Hepatocyte (in vitro differentiated cells): ENCODE measurements at regions not wholly inside any gene's neighbourhood (a gene's known extent, or its start where the extent isn't known, plus 50 kb on each side); places are given as distances from the start of the nearest gene placed in this dataset. TPM values are rescaled to one million over a fixed set of nuclear protein-coding genes. Genes with fewer than 3 reads are reported as not detected.

Experiments used
- DNase-seq: peaks from one replicate; pipeline ENCODE4 v3.0.0-alpha.2; 2016; ENCODE audit warnings: low spot score
- H2AFZ ChIP-seq: fragments of 200-600 bp; sonication (generic); 2 replicates; pipeline ENCODE4 v1.6.0; 2016; ENCODE audit warnings: antibody characterized with exemption, mild to moderate bottlenecking
- H3K27ac ChIP-seq: fragments of 200-600 bp; sonication (generic); 2 replicates; pipeline ENCODE4 v1.5.1; 2016; ENCODE audit warnings: mild to moderate bottlenecking
- H3K27me3 ChIP-seq: fragments of 200-600 bp; sonication (generic); 2 replicates; pipeline ENCODE4 v1.6.1; 2016
- H3K36me3 ChIP-seq: fragments of 200-600 bp; sonication (generic); replicated peaks from 2 replicates; pipeline ENCODE4 v1.5.1; 2016; ENCODE audit warnings: low read depth; ENCODE audit not compliant: insufficient read depth
- H3K4me1 ChIP-seq: fragments of 200-600 bp; sonication (generic); 2 replicates; pipeline ENCODE4 v1.5.1; 2016; ENCODE audit warnings: mild to moderate bottlenecking, moderate library complexity; ENCODE audit not compliant: insufficient read depth
- H3K4me2 ChIP-seq: fragments of 200-600 bp; sonication (generic); 2 replicates; pipeline ENCODE4 v1.6.0; 2016
- H3K4me3 ChIP-seq: fragments of 200-600 bp; sonication (generic); 2 replicates; pipeline ENCODE4 v1.5.1; 2016; ENCODE audit warnings: mild to moderate bottlenecking
- H3K79me2 ChIP-seq: fragments of 200-600 bp; sonication (generic); 2 replicates; pipeline ENCODE4 v1.6.0; 2017; ENCODE audit warnings: mild to moderate bottlenecking
- H3K9me2 ChIP-seq: fragments of 200-600 bp; sonication (generic); replicated peaks from 2 replicates; pipeline ENCODE4 v1.6.0; 2017; ENCODE audit warnings: mild to moderate bottlenecking; ENCODE audit not compliant: insufficient read depth
- H3K9me3 ChIP-seq: fragments of 200-600 bp; sonication (generic); 2 replicates; pipeline ENCODE4 v1.5.1; 2016; ENCODE audit warnings: low read depth, mild to moderate bottlenecking
- H4K20me1 ChIP-seq: fragments of 200-600 bp; sonication (generic); 2 replicates; pipeline ENCODE4 v1.6.0; 2016; ENCODE audit warnings: mild to moderate bottlenecking; ENCODE audit not compliant: insufficient read depth, poor library complexity, severe bottlenecking
- CTCF ChIP-seq: fragments of 200-600 bp; sonication (generic); IDR thresholded peaks from 2 replicates; pipeline ENCODE4 v1.5.1; 2016; ENCODE audit warnings: antibody characterized with exemption, mild to moderate bottlenecking; ENCODE audit not compliant: poor library complexity
- EZH2 ChIP-seq: fragments of 200-600 bp; sonication (generic); IDR thresholded peaks from 2 replicates; pipeline ENCODE4 v1.6.1; 2016; ENCODE audit warnings: antibody characterized with exemption, mild to moderate bottlenecking, borderline replicate concordance
- EZH2phosphoT487 ChIP-seq: fragments of 200-600 bp; sonication (generic); IDR thresholded peaks from one replicate; pipeline ENCODE4 v1.6.1; 2018; ENCODE audit warnings: antibody characterized with exemption, mild to moderate bottlenecking, low read depth, moderate library complexity; ENCODE audit not compliant: unreplicated experiment, severe bottlenecking
- WGBS: methylation state at CpG from one replicate; pipeline ENCODE4 v1.1.6; 2016; ENCODE audit warnings: low lambda C conversion rate; ENCODE audit errors: missing lambda C conversion rate; 5-methylcytosine and 5-hydroxymethylcytosine counted together
- microRNA counts: library from miRNA; unstranded; fragments of <30 nt; microRNA quantifications from one replicate; lab custom pipeline; 2017
- microRNA-seq: library from miRNA; unstranded; fragments of <30 nt; microRNA quantifications from one replicate; pipeline ENCODE4, GENCODE V29; 2017

GRCh38 chr1:97983126-97983525 lies 62.3 kb upstream of the DPYD start:
- no peak overlapping the region for H2AFZ ChIP-seq
- no peaks in the 10 kb centered on the region for H3K9me2 ChIP-seq
- no peaks in the 10 kb centered on the region for H4K20me1 ChIP-seq
- no peak overlapping the region for H3K27ac ChIP-seq
- no peaks in the 10 kb centered on the region for H3K9me3 ChIP-seq
- no peak overlapping the region for H3K4me2 ChIP-seq
- WGBS, result 97% methylated on average over 2 of the region's 2 CpGs
- H3K36me3 ChIP-seq, result no peaks in the 10 kb centered on the region
- DNase-seq, result no peak
- no peak overlapping the region for H3K4me3 ChIP-seq
- no peaks in the 10 kb centered on the region for H3K27me3 ChIP-seq
- H3K79me2 ChIP-seq, result no peaks in the 10 kb centered on the region
- TF ChIP-seq EZH2phosphoT487 (no peak), CTCF (no peak), EZH2 (no peak)
- H3K4me1 ChIP-seq, result no peaks in the 10 kb centered on the region

- no peak for TF ChIP-seq EZH2phosphoT487
- no peak for TF ChIP-seq EZH2
- no peak for TF ChIP-seq CTCF
- H3K4me2 ChIP-seq, result no peak overlapping the region
- no peak overlapping the region for H2AFZ ChIP-seq
- H3K79me2 ChIP-seq, result no peaks in the 10 kb centered on the region
- no peaks in the 10 kb centered on the region for H3K9me2 ChIP-seq
- H4K20me1 ChIP-seq, result no peaks in the 10 kb centered on the region
- WGBS, result 89% methylated on average over 2 of the region's 2 CpGs
- no peaks in the 10 kb centered on the region for H3K9me3 ChIP-seq
- no peak overlapping the region for H3K4me3 ChIP-seq
- no peaks in the 10 kb centered on the region for H3K4me1 ChIP-seq
- no peaks in the 10 kb centered on the region for H3K27me3 ChIP-seq
- H3K36me3 ChIP-seq, result no peaks in the 10 kb centered on the region
- DNase-seq, result no peak
- H3K27ac ChIP-seq, result no peak overlapping the region
Observed at GRCh38 chr1:97980530-97980929, 59.7 kb upstream of the DPYD start.

GRCh38 chr1:97976801-97977200 lies 56.0 kb upstream of the DPYD start:
- Histone ChIP-seq H4K20me1 (no peaks in the 10 kb centered on the region), H3K36me3 (no peaks in the 10 kb centered on the region), H3K79me2 (no peaks in the 10 kb centered on the region), H3K4me1 (no peaks in the 10 kb centered on the region), H3K9me2 (no peaks in the 10 kb centered on the region), H3K4me2 (no peak overlapping the region), H3K4me3 (no peak overlapping the region), H3K27me3 (no peaks in the 10 kb centered on the region), H3K9me3 (no peaks in the 10 kb centered on the region), H3K27ac (no peak overlapping the region), H2AFZ (no peak overlapping the region)
- no peak for DNase-seq
- TF ChIP-seq EZH2phosphoT487 (no peak), EZH2 (no peak), CTCF (no peak)

MicroRNAs in the stretch of these regions (microRNA counts, 767-probe panel; counts per million panel counts)
- microRNA hsa-miR-137 (lab: Ali Mortazavi, UCI), result not detected
- microRNA hsa-miR-2682-5p (lab: Ali Mortazavi, UCI), result not detected

Small RNAs in the stretch of these regions (microRNA-seq; reads per million reads assigned to microRNA genes)
- gene MIR2682, result not detected
